ENCODE measurements at regions not wholly inside any gene's neighbourhood (a gene's known extent, or its start where the extent isn't known, plus 50 kb on each side); places are given as distances from the start of the nearest gene placed in this dataset.
"Not testable (repeated sequence)": the region's sequence is repeated elsewhere in the genome, so short reads cannot be mapped to it uniquely, and the experiment has no call there.

DNA sequence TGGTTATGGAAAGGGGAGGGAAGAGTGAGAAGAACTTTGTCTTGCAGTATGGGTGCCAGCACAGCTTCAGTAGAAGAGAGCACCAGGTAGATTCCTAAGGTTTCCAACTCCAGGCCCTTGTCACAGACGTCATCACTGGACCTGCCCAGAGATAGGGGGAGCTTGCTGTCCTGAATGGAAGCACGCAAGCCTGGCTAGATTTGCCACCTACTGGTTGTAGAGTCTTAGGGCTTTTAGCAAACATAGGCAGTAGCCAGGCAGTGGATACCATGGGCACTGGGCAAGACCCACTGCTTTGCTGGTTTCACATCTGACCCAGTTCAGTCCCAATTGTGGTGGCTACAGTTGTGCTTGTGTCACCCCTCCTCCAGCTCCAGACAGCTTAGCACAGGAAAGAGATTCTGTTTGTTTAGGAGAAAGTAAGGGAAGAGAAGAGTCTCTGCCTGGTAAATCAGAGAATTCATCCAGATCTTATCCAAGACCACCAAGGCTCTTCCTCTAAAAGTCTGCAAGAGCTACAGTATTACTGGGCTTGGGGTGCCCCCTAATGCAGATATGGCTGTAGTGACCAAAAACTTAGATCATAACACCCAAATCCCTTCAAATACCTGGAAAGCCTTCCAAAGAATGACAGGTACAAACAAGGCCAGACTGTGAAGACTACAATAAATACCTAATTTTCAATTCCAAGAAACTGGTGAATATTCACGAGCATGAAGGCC lies 158.9 kb downstream of the HINT1 start:
- DNase-seq = no peak

DNA sequence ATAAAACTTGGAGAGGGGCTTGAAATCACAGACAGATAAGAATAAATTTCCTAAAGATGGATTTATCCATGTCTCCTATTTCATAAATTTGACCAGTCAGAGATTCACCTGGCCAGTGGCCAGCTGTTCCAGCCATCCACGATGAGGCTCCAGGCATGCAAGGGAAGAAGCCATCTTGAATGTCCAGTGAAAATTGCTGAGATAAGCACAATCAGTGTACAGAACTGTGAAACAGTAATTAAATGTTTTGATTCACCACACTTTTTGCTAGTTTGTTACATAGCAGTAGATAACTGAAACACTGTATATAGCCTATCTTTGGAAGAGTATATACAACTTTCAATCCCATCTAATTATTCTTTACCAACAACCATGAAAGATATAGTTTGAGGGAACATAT lies 163.5 kb downstream of the HINT1 start:
- DNase-seq = no peak

- no peak for DNase-seq
These were observed 164.8 kb downstream of the HINT1 start for GRCh38 chr5:131000289-131000688.

- not testable (repeated sequence) for DNase-seq
These were observed 168.3 kb downstream of the HINT1 start for GRCh38 chr5:130996720-130997119.

DNA sequence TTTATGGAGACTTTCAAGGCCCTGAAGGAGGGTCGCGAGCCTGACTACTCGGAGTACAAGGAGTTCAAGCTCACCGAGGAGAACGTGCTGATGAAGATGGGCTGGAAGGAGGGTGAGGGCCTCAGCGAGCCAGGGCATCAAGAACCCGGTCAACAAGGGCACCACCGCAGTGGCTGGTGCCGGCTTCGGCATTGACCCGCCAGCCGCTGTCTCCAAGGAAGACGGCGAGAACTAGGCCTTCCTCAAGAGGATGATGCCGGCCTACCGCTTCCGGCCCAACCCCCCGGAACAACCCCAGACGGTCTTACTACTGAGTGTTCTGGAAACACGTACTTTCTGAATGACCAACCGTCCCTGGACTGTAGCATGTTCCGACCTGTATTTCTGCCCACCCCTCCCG lies 169.2 kb downstream of the HINT1 start:
- no peak for DNase-seq

GRCh38 chr5:130995254-130995515 lies 169.9 kb downstream of the HINT1 start:
- no peak for DNase-seq

DNA sequence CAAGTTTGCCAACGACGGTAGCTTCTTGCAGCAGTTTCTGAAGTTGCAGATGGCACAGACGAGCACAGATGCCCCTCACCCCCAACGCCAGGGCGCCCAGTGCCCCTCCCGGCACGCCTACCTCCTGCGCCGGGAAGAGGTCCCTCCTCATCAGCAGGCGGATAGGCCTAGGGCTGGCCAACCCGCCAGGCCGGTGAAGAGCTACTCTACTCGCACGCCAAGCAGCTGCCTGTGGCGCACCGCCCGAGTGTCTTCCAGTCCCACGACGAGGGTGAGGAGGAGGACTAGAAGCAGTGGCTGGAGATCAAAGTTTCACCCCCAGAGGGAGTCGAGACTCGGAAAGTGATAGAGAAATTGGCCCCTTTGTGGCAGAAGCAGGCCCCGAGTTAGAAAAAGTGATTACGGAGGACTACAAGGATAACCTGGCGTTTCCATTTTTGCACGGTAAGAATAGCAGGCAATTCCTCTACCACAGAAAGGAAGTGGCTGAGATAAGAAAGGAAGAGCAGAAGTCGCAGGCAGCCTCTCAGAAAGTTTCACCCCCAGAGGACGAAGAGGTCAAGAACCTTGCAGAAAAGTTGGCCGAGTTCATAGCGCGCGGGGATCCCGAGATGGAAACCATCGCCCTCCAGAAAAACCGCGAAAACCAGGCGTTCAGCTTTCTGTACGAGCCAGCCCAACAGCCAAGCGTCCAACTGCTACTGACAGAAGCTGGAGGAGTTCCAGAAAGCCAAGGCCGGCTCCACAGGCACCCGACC lies 170.4 kb downstream of the HINT1 start:
- DNase-seq = no peak

DNA sequence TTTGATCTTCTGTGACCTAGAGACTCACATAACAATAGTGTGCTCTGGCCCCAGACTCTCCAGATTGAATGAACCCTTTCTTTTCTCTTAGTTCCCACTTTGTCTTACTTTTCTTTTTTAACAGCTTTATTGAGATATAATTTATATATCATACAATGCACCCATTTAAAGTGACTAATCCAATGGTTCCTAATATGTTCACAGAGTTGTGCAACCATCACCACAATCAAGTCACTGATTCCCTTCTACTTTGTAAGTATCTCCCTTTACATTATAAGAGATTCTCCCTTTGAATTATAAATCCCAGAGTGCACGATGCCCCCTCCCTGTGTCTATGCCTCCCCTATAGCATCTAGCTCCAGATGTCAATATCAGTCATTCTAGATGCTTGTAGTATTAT lies 172.4 kb downstream of the HINT1 start:
- no peak for DNase-seq

DNA sequence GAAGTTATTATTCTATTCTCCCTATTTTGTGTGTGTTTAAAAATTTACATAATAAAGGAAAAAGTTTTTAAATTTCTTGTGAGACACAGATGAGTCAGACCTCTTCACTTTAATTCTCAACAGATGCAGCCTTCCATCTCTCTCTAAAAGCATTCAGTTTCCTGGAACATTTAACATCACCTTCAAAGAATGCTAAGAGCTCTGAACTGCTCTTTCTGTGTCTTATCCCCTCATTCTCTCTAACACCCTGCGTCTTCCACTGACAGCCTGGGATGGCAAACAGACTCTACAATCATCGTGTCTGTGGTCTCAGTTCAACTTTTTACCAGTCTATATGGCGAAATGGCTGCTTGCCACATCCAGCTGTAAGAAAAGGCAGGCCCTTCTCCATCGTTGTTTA lies 173.0 kb downstream of the HINT1 start:
- DNase-seq = peak; percentile 30

DNA sequence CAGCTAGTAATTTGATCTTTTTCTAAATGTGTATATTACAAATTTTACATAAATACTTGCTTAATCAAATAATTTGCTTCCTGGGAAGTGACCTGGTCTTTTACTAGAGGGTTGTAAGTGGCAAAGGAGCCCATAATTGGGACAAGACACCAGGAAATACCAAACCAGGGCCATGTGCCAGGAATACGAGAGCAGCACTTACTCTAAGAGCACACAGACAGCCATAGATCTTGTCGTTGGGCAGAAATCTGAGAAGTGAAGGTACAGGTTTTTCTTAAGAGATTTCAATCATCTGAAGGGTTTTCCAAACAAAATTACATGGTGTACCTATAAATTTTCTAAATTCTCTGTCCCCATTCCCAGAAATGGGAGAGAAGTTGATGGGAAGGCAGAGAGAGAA lies 179.3 kb downstream of the HINT1 start:
- DNase-seq = no peak

GRCh38 chr5:130981663-130982062 lies 183.4 kb downstream of the HINT1 start:
- DNase-seq = no peak

GRCh38 chr5:130978475-130978874 lies 186.6 kb downstream of the HINT1 start:
- DNase-seq = no peak

DNA sequence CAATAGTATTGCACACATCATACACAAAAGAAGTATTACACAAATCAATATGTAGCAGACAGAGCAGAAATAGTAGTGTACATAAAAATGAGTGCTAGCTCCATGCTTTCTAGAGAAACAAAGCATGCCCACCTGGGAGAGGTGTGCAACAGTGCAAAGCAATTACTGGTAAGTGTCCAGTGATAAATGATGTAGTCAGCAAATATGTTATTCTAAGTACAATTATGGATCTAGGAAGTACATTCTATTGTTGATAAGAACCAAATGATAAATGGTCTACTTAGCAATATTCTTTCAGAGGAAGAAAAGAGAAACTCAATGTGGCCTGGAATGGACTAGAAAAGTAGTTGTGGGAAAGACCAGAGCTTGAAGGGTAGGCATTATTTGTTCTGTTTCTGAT lies 188.6 kb downstream of the HINT1 start:
- DNase-seq = no peak

GRCh38 chr5:130975847-130976246 lies 189.2 kb downstream of the HINT1 start:
- DNase-seq = no peak

GRCh38 chr5:130975299-130975698 lies 189.8 kb downstream of the HINT1 start:
- DNase-seq = no peak

GRCh38 chr5:130974021-130974683 lies 190.9 kb downstream of the HINT1 start:
- no peak for DNase-seq

- DNase-seq = no peak
These were observed 198.0 kb downstream of the HINT1 start for GRCh38 chr5:130966990-130967525.

DNA sequence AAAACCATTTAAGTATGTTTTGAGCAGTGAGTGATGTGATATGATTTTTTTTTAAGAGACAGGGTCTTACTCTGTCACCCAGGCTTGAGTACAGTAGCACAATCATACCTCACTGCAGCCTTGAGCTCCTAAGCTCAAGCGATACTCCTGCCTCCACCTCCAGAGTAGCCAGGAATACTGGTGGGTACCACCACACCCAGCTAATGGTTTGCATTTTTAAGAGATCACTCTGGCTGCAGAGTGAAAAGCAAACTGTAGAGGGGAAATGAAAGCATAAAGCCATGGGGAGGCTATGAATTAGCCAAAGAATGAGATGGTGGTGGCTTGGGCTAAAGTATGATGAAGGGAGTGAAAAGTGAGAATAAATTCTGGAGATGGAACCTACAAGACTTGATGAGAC lies 199.1 kb downstream of the HINT1 start:
- DNase-seq = no peak

DNA sequence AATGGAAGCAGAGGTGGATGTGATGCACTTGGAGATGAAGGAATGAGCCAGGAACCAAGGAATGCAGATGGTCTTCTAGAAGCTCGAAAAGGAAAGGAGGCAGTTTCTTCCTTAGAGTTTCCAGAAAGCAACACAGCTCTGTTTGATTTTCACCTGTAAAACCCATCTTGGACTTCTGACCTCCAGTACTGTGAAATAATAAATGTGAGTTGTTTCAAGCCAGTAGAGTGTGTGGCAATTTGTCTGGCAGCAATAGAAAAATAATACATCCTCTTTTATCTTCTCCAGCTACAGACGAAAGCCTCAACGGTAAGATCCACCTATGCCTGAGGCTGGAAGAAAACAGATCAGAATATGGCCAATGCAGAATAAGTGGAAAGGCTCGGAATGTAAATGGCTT lies 199.7 kb downstream of the HINT1 start:
- no peak for DNase-seq

- no peak for DNase-seq
These were observed 200.5 kb downstream of the HINT1 start for GRCh38 chr5:130964231-130965202.

DNA sequence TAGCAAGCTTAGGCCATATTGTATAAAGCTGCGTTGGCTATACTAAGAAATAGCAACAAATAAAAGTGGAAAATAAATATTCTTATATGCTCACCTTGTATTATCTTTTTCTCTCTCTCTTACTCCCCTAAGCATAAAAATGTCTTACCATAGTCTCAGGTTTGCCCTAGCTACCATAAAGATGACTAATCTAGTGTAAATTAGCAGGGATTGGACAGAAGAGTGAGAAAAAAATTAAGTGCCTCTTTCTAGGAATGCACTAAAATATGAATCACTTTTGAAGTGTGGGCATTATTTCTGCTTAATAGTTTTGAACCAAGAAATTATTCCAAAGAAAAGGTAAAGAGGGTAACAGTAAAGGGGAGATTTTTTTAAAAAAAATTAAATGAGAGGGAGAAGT lies 201.3 kb downstream of the HINT1 start:
- DNase-seq = no peak

DNA sequence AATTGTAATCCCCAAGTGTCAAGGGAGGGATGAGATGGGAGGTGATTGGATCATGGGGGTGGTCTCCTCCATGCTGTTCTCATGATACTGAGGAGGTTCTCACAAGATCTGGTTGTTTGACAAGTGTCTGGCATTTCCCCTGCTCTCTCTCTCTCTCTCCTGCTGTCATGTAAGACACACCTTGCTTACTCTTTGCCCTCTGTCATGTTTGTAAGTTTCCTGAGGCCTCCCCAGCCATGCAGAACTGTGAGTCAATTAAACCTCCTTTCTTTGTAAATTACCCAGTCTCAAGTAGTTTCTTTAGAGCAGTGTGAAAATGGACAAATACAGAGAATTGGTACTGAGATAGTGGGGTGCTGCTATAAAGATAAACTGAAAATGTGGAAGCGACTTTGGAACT lies 207.9 kb downstream of the HINT1 start:
- no peak for DNase-seq

All from skin of body (tissue), 1 donor.